ENCODE measurements at regions not wholly inside any gene's neighbourhood (a gene's known extent, or its start where the extent isn't known, plus 50 kb on each side); places are given as distances from the start of the nearest gene placed in this dataset.

GRCh38 chr12:38138225-38139221 lies 178.1 kb upstream of the ALG10B start:
- intact Hi-C loops (cut with micrococcal nuclease), result loop anchor here (1.0 to 10.0 kb wide), 3 partner anchors 178 to 1136 kb away; partner anchors contain the start of gene ALG10B

- intact Hi-C loops (cut with micrococcal nuclease), result loop anchor here (10.0 kb wide), 1 partner anchor 1135 kb away; no protein-coding TSS in a partner anchor
Measured at GRCh38 chr12:38139456-38139855, 177.1 kb upstream of the ALG10B start.

DNA sequence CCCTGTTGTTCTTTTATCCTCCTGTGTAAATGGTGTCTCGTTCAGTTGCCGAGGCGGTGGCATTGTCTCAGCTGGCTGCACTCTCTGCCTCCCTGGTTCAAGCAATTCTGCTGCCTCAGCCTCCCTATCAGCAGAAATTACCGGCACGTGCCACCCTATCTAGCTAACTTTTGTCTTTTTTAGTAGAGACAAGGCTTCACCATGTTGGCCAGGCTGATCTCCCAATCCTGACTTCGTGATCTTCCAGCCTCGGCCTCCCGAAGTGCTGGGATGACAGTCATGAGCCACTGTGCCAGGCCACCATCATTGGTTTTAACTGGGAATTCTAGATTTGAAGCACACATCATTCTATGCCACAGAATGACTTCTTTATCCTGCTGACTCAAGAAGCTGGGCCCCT lies 175.3 kb upstream of the ALG10B start:
- intact Hi-C loops (cut with micrococcal nuclease), result no loop called here

DNA sequence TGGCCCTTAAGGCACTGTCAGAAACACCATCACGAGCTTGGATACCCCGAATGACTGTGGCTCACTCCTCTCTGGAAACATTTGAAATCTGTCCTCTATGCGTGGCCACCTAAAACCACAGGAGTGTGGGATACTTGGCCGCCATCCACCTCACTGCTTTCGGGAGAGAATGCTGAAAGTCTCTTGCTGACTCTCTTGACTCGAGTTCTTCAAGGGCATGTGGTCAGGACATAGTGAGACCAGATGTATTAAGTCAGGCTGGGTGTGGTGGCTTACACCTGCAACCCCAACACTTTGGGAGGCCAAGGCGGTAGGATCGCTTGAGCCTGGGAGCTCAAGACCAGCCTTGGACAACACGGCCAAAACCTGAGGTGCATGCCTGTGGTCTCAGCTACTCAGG lies 174.7 kb upstream of the ALG10B start:
- intact Hi-C loops (cut with micrococcal nuclease), result no loop called here

DNA sequence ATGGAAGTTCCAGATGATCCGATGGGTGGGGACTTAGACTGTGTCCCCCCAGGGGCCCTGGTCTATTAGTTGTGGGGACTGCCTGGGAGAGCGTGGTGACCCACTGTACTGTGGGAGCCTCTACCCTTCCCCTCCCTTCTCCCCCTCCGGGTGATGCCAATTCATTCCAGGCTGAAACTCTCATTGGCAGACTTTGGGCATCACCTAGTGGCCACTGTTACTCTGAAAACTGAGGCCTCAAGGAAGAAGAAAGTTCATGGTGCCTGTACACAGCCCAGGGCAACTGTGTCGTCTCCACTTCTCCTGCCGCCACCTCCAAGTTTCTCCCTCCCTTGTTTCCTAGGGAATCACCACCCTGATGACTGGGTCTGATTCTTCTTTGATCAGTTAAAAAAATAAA lies 173.6 kb upstream of the ALG10B start:
- intact Hi-C loops (cut with micrococcal nuclease), result no loop called here

GRCh38 chr12:38144049-38144448 lies 172.5 kb upstream of the ALG10B start:
- intact Hi-C loops (cut with micrococcal nuclease), result no loop called here

DNA sequence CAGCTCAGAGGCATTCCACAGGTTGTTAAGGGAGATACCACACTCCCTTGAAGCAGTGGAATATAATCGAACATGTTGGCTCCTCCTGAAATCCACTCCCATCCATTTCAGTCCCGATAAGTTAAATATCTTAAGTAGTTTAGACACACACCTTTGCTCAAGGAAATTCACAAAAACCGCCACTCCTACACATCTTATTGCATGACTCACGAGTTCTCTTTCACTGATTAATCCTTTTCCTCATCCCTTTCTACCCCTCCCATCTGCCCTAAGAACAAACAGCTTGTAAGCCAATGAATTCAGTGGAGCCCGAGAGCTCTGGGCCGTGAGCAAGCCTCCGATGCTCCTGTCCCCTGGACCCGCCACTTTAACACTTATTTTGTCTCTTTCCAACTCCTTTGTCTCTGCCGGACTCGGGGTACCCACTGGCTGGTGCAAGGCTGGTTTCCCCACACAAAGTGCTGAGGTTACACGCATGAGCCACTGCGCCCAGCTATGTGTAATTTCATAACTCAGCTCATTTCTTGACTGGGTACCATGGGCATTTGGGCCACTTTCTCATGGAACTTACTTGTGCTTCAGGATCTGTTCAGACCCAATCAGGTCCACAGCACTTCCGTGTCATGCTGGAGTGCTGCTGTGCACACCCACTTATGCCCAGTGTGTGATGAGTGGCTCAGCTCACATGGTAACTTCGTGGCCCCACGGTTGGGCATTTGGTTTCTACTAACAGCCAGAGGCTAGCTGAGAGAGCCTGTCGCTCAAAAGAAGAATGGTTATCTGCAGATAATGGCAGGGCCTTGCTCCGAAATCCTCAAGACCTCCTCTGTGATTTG lies 171.8 kb upstream of the ALG10B start:
- intact Hi-C loops (cut with micrococcal nuclease), result no loop called here

DNA sequence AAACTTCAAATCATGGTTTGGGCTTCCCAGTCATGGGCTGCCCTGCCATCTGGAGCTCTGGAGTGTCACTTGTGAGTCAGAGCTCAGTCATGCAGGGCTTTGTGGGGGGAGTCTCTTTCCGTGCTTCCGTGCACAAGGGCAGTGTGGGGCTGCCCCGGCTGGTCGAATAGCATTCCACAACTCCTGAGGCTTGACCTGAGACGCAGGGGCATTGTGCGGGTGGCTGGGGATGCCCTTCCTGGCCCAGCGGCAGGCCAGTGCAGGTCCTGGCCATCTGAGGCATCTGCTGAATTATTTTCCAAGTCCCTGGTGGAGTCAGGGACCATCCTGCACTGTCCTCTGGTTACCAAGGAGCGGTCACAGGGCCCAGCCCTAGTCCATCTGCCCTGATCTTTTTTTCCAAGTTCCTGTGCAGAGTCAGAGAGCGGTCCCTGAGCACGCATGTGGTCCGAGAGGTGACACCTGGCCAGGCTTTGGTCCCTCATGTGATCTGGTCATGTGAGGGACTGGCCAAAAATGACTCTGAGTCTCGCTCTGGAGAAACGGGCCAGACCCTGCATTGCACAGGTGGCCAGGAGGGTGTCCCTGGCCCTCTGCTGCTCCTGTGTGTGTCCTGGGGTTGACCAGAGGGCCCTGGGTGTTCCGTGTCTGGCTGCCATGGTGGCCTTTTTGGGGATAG lies 167.0 kb upstream of the ALG10B start:
- intact Hi-C loops (cut with micrococcal nuclease), result no loop called here

- intact Hi-C loops (cut with micrococcal nuclease), result no loop called here
Measured at GRCh38 chr12:38151991-38152700, 164.4 kb upstream of the ALG10B start.

DNA sequence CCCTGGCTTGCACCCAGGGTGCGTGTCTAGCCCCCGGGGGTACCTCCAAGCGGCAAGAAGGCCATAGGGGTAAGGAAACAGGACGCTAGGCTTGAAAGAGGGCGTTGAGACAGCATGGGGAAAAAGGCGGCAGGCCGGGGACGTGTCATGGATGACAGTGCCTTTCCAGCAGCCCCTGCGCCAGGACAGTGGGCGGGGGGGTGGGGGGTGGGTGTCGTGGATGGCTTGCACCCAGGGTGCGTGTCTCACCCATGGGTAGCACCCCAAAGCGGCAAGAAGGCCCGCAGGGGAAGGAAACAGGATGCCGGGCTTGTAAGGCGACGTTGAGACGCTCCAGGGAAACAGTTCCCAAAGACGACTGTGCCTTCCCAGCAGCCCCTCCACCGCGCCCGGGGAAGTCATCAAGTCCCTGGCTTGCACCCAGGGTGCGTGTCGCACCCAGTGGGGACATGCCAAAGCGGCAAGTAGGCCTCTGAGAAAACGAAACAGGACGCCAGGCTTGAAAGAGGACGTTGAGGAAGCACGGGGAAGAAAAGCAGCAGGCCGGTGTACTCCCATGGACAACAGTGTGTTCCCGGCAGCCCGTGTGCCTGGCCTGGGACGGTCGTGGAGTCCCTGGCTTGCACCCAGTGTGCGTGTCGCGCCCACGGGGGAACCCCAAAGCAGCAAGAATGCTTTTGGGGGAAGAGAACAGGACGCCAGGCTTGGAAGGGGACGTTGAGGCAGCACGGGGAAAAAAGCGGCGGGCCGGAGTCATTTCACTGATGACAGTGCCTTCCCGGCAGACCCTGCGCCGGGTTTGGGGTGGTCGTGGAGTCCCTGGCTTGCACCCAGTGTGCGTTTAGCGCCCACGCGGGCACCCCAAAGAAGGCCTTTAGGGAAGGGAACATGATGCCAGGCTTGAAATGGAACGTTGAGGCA lies 163.5 kb upstream of the ALG10B start:
- intact Hi-C loops (cut with micrococcal nuclease), result no loop called here

DNA sequence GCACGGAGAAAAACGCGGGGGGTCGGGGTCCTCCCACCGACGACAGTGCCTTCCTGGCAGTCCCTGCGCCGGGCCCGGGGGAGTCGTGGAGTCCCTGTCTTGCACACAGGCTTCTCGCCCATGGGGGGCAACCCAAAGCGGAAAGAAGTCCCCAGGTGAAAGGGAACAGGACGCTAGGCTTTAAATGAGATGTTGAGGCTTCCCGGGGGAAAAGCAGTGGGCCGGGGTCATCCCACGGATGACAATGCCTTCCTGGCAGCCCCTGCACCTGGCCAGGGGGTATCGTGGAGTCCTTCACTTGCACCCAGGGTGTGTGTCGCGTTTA lies 162.9 kb upstream of the ALG10B start:
- intact Hi-C loops (cut with micrococcal nuclease), result no loop called here

DNA sequence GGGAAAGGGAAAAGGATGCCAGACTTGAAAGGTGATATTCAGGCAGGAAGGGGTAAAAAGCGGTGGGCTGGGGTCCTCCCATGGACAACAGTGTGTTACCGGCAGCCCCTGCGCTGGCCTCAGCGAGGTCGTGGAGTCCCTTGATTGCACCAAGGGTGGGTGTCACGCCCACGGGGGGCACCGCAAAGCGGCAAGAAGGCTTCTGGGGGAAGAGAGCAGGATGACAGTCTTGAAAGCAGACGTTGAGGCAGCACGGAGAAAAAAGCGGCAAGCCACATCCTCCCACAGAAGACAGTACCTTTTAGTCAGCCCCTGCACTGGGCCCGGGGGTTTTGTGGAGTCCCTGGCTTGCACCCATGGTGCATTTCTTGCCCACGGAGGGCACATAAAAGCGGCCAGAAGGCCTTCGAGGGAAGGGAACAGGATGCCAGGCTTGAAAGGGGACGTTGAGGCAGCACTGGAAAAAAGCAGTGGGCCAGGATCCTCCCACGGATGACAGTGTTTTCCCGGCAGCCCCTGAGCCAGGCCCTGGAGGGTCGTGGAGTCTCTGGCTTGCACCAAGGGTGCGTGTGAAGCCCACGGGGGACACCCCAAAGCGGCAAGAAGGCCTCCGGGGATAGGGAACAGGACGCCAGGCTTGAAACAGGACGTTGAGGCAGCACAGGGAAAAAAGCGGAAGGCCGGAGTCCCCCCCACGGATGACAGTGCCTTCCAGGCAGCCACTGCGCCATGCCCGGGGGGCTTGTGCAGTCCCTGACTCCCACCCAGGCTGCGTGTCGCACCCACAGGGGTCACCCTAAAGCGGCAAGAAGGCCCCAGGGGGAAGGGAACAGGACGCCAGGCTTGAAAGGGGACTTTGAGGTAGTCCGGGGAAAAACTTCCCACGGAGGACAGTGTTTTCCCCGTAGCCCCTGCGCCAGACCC lies 162.2 kb upstream of the ALG10B start:
- intact Hi-C loops (cut with micrococcal nuclease), result no loop called here

DNA sequence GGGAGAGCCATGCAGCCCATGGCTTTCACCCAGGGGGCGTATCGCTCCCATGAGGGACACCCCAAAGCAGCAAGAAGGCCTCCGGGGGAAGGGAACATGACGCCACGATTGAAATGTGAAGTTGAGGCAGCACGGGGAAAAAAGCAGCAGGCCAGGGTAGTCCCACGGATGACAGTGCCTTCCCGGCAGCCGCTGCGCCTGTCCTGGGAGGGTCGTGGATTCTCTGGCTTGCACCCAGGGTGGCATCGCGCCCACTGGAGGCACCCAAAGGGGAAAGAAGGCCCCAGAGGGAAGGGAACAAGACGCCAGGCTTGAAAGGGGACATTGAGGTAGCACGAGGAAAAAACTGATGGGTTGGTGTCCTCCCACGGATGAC lies 161.6 kb upstream of the ALG10B start:
- intact Hi-C loops (cut with micrococcal nuclease), result no loop called here

DNA sequence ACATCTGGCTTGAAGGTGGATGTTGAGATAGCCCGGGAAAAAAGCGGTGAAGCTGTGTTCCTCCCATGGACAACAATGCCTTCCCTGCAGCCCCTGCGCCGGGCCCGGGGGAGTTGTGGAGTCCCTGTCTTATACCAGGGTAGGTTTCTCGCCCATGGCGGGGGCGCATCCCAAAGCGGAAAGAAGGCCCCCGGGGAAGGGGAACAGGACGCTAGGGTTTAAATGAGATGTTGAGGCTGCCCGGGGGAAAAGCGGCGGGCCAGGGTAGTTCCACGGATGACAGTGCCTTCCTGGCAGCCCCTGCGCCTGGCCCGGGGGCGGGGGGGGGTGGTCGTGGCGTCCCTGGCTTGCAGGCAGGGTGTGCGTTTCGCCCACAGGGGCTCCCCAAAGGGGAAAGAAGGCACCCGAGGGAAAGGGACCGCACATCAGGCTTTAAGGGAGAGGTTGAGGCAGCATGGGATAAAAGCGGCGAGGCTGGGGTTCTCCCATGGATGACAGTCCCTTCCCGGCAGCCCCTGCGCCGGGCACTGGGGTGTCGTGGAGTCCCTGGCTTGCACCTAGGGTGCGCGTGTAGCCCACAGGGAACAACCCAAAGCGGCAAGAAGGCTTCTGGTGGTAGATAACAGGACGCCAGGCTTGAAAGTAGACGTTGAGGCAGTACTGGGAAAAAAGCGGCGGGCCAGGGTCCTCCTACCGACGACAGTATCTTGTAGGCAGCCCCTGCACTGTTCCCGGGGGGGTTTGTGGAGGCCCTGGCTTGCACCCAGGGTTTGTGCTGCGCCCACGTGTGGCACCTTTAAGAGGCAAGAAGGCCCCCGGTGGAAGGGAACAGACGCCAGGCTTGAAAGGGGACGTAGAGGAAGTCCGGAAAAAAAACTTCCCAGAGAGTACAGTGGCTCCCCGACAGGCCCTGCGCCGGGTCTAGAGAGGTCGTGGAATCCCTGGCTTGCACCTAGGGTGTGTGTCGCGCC lies 160.8 kb upstream of the ALG10B start:
- intact Hi-C loops (cut with micrococcal nuclease), result no loop called here

- intact Hi-C loops (cut with micrococcal nuclease), result no loop called here
Measured at GRCh38 chr12:38156497-38157245, 159.9 kb upstream of the ALG10B start.

- intact Hi-C loops (cut with micrococcal nuclease), result no loop called here
Measured at GRCh38 chr12:38157274-38157932, 159.2 kb upstream of the ALG10B start.
